Nephron progenitor cell (in vitro differentiated cells): ENCODE measurements at regions not wholly inside any gene's neighbourhood (a gene's known extent, or its start where the extent isn't known, plus 50 kb on each side); places are given as distances from the start of the nearest gene placed in this dataset.

Experiments used
- DNase-seq: peaks from one replicate; pipeline ENCODE4 v3.0.0; 2021
- H3K27ac Mint-ChIP-seq: 2 replicates; pipeline ENCODE4 v1.8.0; 2021; ENCODE audit warnings: mild to moderate bottlenecking, moderate library complexity, mixed read lengths
- H3K27me3 Mint-ChIP-seq: 2 replicates; pipeline ENCODE4 v1.8.0; 2021; ENCODE audit warnings: mild to moderate bottlenecking, low read depth, mixed read lengths; ENCODE audit not compliant: poor library complexity
- H3K36me3 Mint-ChIP-seq: 2 replicates; pipeline ENCODE4 v1.8.0; 2021; ENCODE audit warnings: low read depth, mixed read lengths
- H3K4me1 Mint-ChIP-seq: 2 replicates; pipeline ENCODE4 v1.8.0; 2021; ENCODE audit warnings: mixed read lengths
- H3K4me3 Mint-ChIP-seq: 2 replicates; pipeline ENCODE4 v1.8.0; 2021; ENCODE audit warnings: mild to moderate bottlenecking, moderate library complexity, mixed read lengths
- H3K9me3 Mint-ChIP-seq: 2 replicates; pipeline ENCODE4 v1.8.0; 2021; ENCODE audit warnings: mild to moderate bottlenecking, moderate library complexity, mixed read lengths
- TF ChIP-seq, protein P1 (sequence below): fragments of 200-600 bp; sonication (generic); IDR thresholded peaks from 2 replicates; pipeline ENCODE4 v1.5.0; 2021; ENCODE audit warnings: antibody characterized with exemption

DNA sequence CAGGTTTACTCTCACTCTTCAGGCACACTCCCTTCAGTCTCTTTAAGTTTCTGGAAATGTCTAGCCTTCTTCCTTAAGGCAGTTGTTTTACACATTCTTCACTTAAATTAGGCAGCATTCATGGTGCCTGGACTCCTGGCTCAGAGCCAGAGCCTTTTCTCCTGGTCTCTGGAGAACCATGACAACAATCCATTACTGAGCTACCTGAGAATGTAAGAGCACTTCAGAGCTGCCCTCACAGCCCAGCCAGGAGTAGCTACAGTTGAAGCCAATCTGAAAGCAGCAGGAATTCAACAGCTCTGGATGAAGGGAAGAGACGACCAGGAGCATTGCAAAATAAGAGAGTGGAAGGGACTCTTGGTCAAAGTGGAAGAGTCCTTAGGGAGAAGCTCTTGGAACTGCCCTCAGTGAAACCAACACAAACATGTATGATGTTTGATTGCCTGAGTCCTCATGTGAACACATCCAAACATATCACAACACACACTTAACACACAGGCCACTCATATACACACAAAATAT lies 416.8 kb upstream of the SPTLC3 start:
- H3K9me3 Mint-ChIP-seq: peaks cover 3% of the 10 kb centered on the region
- TF ChIP-seq, protein P1, sequence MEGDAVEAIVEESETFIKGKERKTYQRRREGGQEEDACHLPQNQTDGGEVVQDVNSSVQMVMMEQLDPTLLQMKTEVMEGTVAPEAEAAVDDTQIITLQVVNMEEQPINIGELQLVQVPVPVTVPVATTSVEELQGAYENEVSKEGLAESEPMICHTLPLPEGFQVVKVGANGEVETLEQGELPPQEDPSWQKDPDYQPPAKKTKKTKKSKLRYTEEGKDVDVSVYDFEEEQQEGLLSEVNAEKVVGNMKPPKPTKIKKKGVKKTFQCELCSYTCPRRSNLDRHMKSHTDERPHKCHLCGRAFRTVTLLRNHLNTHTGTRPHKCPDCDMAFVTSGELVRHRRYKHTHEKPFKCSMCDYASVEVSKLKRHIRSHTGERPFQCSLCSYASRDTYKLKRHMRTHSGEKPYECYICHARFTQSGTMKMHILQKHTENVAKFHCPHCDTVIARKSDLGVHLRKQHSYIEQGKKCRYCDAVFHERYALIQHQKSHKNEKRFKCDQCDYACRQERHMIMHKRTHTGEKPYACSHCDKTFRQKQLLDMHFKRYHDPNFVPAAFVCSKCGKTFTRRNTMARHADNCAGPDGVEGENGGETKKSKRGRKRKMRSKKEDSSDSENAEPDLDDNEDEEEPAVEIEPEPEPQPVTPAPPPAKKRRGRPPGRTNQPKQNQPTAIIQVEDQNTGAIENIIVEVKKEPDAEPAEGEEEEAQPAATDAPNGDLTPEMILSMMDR: no peak
- peak overlapping the region; percentile 79 for H3K27ac Mint-ChIP-seq

GRCh38 chr20:12592756-12593155 lies 416.0 kb upstream of the SPTLC3 start:
- Mint-ChIP-seq H3K36me3 (no peaks in the 10 kb centered on the region), H3K27me3 (no peaks in the 10 kb centered on the region), H3K27ac (no peak overlapping the region), H3K4me1 (peaks cover 30% of the 10 kb centered on the region), H3K9me3 (peaks cover 3% of the 10 kb centered on the region), H3K4me3 (no peak overlapping the region)
- DNase-seq: no peak
- TF ChIP-seq, protein P1: no peak

More for the DNA sequence above, 416.8 kb upstream of the SPTLC3 start:
- H3K36me3 Mint-ChIP-seq: no peaks in the 10 kb centered on the region
- H3K27me3 Mint-ChIP-seq: no peaks in the 10 kb centered on the region
- H3K4me3 Mint-ChIP-seq: no peak overlapping the region
- H3K4me1 Mint-ChIP-seq: peaks cover 23% of the 10 kb centered on the region
- no peak for DNase-seq

DNA sequence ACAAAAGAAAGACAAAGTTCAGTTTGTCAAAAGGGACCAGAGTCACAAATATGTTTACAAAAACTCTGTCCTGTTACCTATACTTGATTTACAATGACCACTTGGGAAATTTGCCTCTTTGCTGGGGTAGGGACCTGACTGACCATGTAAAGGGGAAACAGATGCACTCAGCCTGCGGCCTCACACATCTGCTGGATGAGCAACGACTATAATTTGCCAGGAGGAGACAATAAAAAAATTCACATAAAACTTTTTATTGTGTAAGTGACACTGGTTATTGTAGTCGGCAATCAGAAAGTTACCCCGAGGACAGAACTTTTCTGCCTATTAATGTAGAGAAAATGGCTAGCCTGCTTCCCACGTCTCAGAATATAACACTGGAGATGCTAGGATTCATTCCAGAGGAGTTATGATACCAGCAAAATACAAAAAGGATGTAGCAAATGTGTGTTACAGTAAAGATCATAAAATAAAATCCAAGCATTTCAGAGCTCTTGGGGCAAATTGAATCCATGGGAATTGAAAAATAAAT lies 415.4 kb upstream of the SPTLC3 start:
- Mint-ChIP-seq H3K4me1 (peaks cover 33% of the 10 kb centered on the region), H3K27me3 (no peaks in the 10 kb centered on the region), H3K36me3 (no peaks in the 10 kb centered on the region), H3K9me3 (peaks cover 3% of the 10 kb centered on the region), H3K27ac (no peak overlapping the region), H3K4me3 (no peak overlapping the region)
- TF ChIP-seq, protein P1: no peak
- no peak for DNase-seq

DNA sequence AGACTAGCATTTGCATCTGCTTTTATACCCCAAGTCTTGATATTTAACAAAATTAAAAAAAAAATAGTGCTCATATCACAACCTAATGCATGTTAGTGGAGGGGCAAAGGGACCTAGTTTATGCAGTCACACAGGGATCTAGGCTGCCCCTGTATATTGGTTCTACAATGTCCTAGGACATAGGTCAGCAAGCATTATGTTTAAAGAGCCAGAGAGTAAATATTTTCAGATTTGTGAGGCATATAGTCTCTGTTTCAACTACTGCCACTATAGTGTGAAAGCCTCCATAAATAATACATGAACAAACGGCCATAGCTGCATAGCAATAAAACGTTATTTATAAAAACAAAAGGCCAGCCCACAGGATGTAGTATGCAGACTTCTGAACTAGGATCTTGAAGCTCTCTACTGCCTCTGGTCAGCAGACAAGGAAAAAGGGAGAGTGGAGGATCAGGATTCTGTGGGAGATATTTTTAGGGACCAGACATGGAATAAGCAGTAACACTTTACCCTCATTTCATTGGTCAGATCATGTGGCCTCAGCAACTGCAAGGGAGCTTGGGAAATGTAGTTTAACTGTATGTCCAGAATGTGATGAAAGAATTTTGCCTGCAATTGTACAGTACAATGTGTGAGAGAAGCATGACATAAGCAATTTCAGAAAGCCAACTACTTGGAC lies 414.2 kb upstream of the SPTLC3 start:
- no peak for DNase-seq
- TF ChIP-seq, protein P1: no peak
- peaks cover 42% of the 10 kb centered on the region for H3K4me1 Mint-ChIP-seq
- H3K27me3 Mint-ChIP-seq: no peaks in the 10 kb centered on the region
- no peak overlapping the region for H3K4me3 Mint-ChIP-seq
- no peaks in the 10 kb centered on the region for H3K36me3 Mint-ChIP-seq
- no peaks in the 10 kb centered on the region for H3K9me3 Mint-ChIP-seq
- H3K27ac Mint-ChIP-seq: no peak overlapping the region

- TF ChIP-seq, protein P1: no peak
- Mint-ChIP-seq H3K4me3 (no peak overlapping the region), H3K4me1 (peaks cover 42% of the 10 kb centered on the region), H3K9me3 (no peaks in the 10 kb centered on the region), H3K36me3 (no peaks in the 10 kb centered on the region), H3K27ac (no peak overlapping the region), H3K27me3 (no peaks in the 10 kb centered on the region)
- DNase-seq: no peak
Measured at GRCh38 chr20:12595841-12596240, 412.9 kb upstream of the SPTLC3 start.

- Mint-ChIP-seq H3K27ac (no peak overlapping the region), H3K4me3 (no peak overlapping the region), H3K36me3 (no peaks in the 10 kb centered on the region), H3K27me3 (no peaks in the 10 kb centered on the region), H3K9me3 (no peaks in the 10 kb centered on the region), H3K4me1 (peaks cover 36% of the 10 kb centered on the region)
- TF ChIP-seq, protein P1: no peak
- DNase-seq: no peak
Measured at GRCh38 chr20:12596863-12597262, 411.9 kb upstream of the SPTLC3 start.
